Left ventricle myocardium inferior (tissue), 1 donor: ENCODE measurements at regions not wholly inside any gene's neighbourhood (a gene's known extent, or its start where the extent isn't known, plus 50 kb on each side); places are given as distances from the start of the nearest gene placed in this dataset.
"Not testable (repeated sequence)": the region's sequence is repeated elsewhere in the genome, so short reads cannot be mapped to it uniquely, and the experiment has no call there.

Experiments used
- DNase-seq: peaks from one replicate; pipeline ENCODE4 v3.0.0-alpha.2; 2020
- H3K27ac ChIP-seq: fragments of 200-600 bp; replicated peaks from 2 replicates; pipeline ENCODE4 v1.8.0; 2021
- H3K27me3 ChIP-seq: fragments of 200-600 bp; 2 replicates; pipeline ENCODE4 v1.8.0; 2021; ENCODE audit warnings: low read depth
- H3K36me3 ChIP-seq: fragments of 200-600 bp; 2 replicates; pipeline ENCODE4 v1.8.0; 2021
- H3K4me1 ChIP-seq: fragments of 200-600 bp; 2 replicates; pipeline ENCODE4 v1.8.0; 2021
- H3K4me3 ChIP-seq: fragments of 200-600 bp; 2 replicates; pipeline ENCODE4 v1.8.0; 2021; ENCODE audit warnings: mild to moderate bottlenecking, moderate library complexity
- H3K9me3 ChIP-seq: fragments of 200-600 bp; replicated peaks from 2 replicates; pipeline ENCODE4 v1.8.0; 2021
- CTCF ChIP-seq: fragments of 200-600 bp; IDR thresholded peaks from 2 replicates; pipeline ENCODE4 v1.8.0; 2021; ENCODE audit warnings: antibody characterized with exemption, mild to moderate bottlenecking, borderline replicate concordance
- intact Hi-C: fragments of 100-400 bp; cut with micrococcal nuclease; formaldehyde crosslinking; loops from one replicate; pipeline ENCODE4 v1.11.0; 2022
- donor health status: DM: no; HTN: yes; CAD: no; lungs with severe emphysema.

GRCh38 chr15:32249207-32249606 lies 153.9 kb downstream of the GOLGA8K start:
- H3K36me3 ChIP-seq, H3K9me3 ChIP-seq, DNase-seq, H3K4me3 ChIP-seq, intact Hi-C loops, H3K27me3 ChIP-seq, H3K27ac ChIP-seq, H3K4me1 ChIP-seq: not testable (repeated sequence)

GRCh38 chr15:32243727-32244126 lies 159.4 kb downstream of the GOLGA8K start:
- H3K27me3 ChIP-seq, H3K9me3 ChIP-seq, DNase-seq, H3K27ac ChIP-seq, H3K4me1 ChIP-seq, intact Hi-C loops, H3K36me3 ChIP-seq, H3K4me3 ChIP-seq: not testable (repeated sequence)

GRCh38 chr15:32242780-32243528 lies 160.1 kb downstream of the GOLGA8K start:
- H3K4me1 ChIP-seq, DNase-seq, H3K36me3 ChIP-seq, H3K9me3 ChIP-seq, H3K27ac ChIP-seq, H3K27me3 ChIP-seq, H3K4me3 ChIP-seq, intact Hi-C loops: not testable (repeated sequence)

- H3K4me1 ChIP-seq, H3K9me3 ChIP-seq, H3K36me3 ChIP-seq, H3K27me3 ChIP-seq, H3K27ac ChIP-seq, H3K4me3 ChIP-seq, intact Hi-C loops, DNase-seq: not testable (repeated sequence)
Measured at GRCh38 chr15:32227410-32228114, 175.5 kb downstream of the GOLGA8K start.

GRCh38 chr15:32222716-32223115 lies 180.4 kb downstream of the GOLGA8K start:
- H3K4me3 ChIP-seq, result no peak overlapping the region
- no peaks in the 10 kb centered on the region for H3K27me3 ChIP-seq
- no peak for TF ChIP-seq CTCF
- H3K9me3 ChIP-seq, result peaks cover 38% of the 10 kb centered on the region
- intact Hi-C loops, result no loop called here
- H3K27ac ChIP-seq, result no peak overlapping the region
- no peak for DNase-seq
- H3K4me1 ChIP-seq, result no peaks in the 10 kb centered on the region
- H3K36me3 ChIP-seq, result no peaks in the 10 kb centered on the region
